Keratinocyte (primary cell): ENCODE measurements at regions not wholly inside any gene's neighbourhood (a gene's known extent, or its start where the extent isn't known, plus 50 kb on each side); places are given as distances from the start of the nearest gene placed in this dataset.

Experiments used
- CTCF ChIP-seq, 3 experiments: IDR thresholded peaks in 1 of 3; conservative IDR thresholded peaks in 1 of 3; optimal IDR thresholded peaks in 1 of 3; 2 replicates in 2 of 3; 3 replicates in 1 of 3; pipeline versions ENCODE3 to v1.5.1; 2011; ENCODE audit warnings: low read length in 3 of 3, mild to moderate bottlenecking in 3 of 3, moderate library complexity in 2 of 3, control low read depth in 1 of 3, inconsistent platforms in 1 of 3; ENCODE audit not compliant: insufficient read depth in 2 of 3; ENCODE audit errors: extremely low read depth in 1 of 3
- EZH2 ChIP-seq: IDR thresholded peaks from one replicate; pipeline ENCODE4 v1.6.1; 2012; ENCODE audit warnings: inconsistent platforms, mild to moderate bottlenecking, low read length, moderate library complexity

GRCh38 chr3:117919621-117920020, 1115.0 kb downstream of the IGSF11 start:
- TF ChIP-seq CTCF (optimal IDR thresholded peaks at IDR 0.05 in 1 of 3, IDR thresholded peaks at IDR 0.05 in 1 of 3, conservative IDR thresholded peaks at IDR 0.05 in 1 of 3; ENCODE audit: extremely low read depth in 1 of 3, insufficient read depth in 2 of 3, low read length in 3 of 3) (no peak), EZH2 (no peak)
